ENCODE measurements at regions not wholly inside any gene's neighbourhood (a gene's known extent, or its start where the extent isn't known, plus 50 kb on each side); places are given as distances from the start of the nearest gene placed in this dataset.

DNA sequence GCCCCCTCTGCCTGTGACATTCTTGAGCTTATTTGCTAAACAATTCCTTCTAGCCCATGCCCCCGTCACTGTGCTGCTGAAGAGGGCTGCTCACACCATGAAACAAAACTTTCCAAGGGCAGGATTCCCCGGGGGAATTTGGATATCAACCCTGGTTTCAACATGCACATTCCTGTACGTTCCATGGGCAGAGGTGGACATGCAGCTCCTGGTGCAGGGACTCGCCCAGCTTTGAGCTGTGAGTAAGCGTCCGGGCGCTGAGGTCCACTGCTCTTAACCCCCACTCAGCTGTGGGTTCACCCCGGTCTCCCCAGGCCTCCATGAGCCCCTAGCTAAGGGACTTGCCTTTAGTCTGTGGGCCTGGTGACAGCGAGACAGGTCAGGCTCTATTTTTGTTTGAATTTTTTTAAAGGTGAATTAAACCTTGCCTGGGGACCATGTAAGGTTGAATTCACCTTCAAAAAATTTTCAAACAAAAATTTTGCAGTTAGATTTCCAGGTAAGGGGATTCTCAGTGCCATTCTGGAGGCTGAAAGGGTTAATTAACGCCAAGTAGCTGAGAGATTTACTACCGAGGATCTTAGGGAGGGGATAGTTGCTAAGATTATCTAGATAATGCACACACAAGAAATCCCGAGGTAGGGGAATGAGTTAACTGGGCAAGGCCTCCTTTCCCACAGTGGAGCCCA lies 70.3 kb upstream of the SLC22A23 start:
- DNase-seq (ENCODE audit: low spot score): no peak

DNA sequence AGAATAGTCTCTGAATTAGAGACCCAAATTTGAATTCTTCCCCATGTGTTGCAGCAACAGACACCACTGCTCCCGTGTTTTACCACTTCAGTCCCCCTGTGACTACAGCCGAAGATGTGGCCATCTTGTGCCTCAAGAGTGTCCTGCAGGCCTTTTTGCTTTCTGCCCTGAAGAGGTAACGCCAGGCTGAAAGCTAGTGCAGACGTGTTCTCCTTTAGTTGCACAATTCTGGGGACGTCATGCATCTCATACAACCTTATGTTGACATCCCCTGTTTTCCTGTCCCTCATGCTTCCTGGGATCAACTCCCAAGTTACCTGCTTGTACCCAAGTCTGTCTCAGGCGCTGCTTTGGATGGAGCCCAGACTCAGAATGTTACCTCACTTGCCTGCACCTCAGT lies 69.1 kb upstream of the SLC22A23 start:
- DNase-seq (ENCODE audit: low spot score): no peak

DNA sequence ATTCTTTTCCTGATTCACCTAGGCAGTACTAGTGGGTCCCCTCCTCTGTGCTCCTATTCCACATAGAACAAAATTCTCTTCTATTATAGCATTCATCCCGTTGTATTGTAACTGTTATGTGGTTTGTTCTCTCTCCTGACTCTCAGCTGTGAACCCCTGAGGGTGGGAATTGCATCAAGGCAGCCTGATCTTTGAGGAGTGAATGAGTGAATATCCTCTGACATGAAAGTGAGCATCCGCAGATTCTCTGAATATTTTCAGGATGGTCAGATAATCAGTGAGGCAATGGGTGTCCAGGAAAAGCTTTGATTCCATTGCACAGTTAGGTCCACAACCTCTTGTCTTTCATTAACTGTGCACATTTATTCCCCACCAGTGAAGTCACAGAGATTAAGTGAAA lies 67.6 kb upstream of the SLC22A23 start:
- DNase-seq (ENCODE audit: low spot score): no peak

- DNase-seq (ENCODE audit: low spot score): no peak
Measured at GRCh38 chr6:3523966-3524365, 67.1 kb upstream of the SLC22A23 start.

DNA sequence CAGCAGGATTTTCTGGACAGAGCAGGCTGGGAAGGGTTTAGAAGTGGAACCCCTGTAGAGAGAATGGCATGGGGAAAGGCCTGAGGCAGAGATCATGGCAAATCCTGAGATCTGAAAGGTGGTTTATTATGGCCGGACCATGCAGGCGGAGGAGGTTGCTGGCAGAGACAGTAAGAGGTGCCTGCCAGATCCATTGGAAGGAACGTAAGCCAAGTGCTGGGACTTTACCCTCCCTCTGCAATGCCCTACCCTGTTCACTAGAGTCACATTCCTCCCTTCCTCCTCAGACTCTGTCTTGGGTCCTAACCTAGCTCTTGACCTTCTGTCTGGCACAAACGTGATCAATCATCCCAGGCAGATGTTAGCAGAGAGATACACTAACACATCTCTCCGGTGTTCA lies 66.4 kb upstream of the SLC22A23 start:
- DNase-seq (ENCODE audit: low spot score): no peak

DNA sequence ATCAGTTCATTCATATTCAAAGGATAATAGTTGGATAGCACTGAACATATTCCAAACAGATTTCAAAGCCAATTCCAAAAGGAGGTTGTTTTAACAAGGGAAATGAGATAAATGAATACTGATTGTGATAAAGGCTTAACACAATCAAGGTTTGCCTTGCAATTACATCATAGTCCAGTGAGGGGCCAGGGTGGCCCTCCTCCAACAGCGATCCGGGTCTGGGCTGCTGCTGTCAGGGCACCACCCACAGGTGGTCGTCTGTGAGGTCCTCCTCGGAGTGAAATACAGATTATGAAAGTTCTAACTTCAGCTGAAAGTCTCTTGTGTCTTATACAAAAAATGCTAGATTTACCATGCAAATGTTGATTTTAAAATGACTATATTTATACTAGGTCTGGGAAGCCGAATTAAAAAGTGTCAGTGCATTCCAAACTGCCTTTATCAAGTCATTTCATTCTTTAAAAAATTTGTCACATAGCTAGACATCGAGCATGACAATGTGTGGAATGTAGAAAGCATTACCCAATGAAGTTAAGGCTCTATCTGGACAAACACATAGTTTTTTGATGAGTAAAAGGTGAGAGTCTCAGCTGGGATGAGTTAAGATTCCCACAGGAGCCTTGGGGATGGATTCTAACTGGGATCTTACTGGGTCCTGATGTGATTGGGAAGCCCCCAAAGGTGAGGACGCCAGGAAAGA lies 65.9 kb upstream of the SLC22A23 start:
- DNase-seq (ENCODE audit: low spot score): no peak

GRCh38 chr6:3520281-3521230 lies 63.7 kb upstream of the SLC22A23 start:
- DNase-seq (ENCODE audit: low spot score): no peak

DNA sequence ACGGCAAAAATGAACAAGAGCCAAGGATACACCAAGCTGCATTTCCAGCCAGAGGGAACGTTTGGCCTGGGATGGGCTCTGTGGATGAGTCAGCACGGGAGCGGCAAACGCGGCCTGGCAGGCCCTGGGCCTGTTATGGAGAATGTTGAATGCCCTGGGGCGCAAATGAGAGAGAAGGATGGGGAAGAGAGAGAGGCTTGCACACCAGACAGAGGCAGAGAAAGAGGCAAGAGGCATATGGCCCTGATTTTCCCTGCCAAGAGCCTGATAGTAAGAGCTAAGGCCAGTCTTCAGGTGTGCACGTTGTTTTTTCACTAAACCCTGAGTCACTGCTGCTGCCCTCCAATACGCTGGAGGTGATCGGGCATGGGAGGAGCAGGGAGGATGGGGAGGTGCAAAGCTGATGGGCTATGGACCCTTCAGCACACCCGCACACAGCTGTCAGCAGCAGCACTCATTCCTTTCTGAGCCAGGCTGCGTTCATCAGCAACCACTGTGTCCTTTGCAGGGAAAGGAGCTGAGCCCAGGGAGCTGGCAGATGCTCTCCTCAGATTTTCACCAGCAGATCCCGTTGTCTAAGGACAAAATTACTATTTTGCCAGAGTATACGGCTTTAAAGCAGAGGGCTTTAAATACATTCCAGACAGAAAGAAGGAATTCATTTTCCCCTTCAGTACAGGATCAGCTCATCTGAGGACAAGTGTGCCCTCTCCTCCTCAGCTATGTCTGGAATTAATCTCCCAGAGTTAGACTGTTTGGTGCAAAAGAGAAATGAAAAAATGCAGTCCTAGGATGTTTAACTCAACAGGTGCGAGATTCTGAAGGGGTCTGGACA lies 61.7 kb upstream of the SLC22A23 start:
- no peak for DNase-seq (ENCODE audit: low spot score)

GRCh38 chr6:3517350-3517749 lies 60.5 kb upstream of the SLC22A23 start:
- no peak for DNase-seq (ENCODE audit: low spot score)

DNA sequence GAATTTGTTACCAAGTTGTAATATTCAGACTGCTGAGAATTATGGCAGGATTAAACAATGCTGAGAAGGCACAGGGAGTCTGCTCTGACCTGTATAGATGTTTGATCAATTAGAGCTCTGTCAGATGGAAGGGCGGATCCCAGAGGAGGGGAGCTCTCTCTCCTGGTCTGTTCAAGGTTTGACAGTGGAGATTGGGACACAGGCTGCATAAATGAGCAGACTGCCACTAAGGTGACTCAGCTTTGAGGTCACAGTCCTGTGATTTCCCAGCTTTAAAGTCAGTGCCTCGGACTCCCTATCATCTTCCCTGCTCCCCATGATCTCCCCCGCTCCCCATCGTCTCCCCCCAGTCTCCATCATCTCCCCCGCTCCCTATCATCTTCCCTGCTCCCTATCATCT lies 59.2 kb upstream of the SLC22A23 start:
- DNase-seq (ENCODE audit: low spot score): no peak

DNA sequence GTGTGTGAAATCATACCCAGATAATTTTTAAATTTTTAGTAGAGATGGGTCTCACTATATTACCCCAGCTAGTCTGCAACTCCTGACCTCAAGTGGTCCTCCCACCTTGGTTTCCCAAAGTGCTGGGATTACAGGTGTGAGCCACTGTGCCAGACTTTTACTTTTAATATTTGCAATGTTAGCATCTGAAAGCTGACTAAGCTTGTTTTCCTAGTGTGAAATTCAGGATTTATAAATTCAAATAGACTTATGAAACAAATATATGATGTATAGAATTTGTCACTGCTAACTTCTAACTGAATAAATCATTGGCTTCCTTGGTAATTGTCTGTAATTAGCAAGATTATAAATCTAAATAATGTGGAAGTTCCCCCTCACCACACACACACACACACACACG lies 58.8 kb upstream of the SLC22A23 start:
- no peak for DNase-seq (ENCODE audit: low spot score)

GRCh38 chr6:3513416-3513815 lies 56.6 kb upstream of the SLC22A23 start:
- DNase-seq (ENCODE audit: low spot score): no peak

- no peak for DNase-seq (ENCODE audit: low spot score)
Measured at GRCh38 chr6:3512832-3513231, 56.0 kb upstream of the SLC22A23 start.

DNA sequence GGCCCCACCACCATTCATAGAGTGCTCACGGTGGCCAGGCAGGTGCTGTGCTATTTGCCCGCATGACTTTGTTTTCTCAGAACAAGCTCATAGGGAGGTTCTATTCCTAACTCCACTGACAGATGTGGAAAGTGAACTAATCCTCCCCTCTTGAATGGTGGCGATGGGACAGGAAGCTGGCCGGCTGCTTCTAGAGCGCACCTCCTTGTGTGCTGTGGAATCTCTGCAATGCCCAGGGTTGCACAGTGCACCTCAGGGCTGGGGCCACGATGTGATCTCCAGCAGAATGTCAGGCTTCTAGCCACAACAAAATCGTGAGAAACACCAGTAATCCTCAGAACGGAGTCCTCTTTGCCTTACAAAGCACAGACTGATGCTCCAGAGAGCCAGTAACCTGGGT lies 53.8 kb upstream of the SLC22A23 start:
- no peak for DNase-seq (ENCODE audit: low spot score)

DNA sequence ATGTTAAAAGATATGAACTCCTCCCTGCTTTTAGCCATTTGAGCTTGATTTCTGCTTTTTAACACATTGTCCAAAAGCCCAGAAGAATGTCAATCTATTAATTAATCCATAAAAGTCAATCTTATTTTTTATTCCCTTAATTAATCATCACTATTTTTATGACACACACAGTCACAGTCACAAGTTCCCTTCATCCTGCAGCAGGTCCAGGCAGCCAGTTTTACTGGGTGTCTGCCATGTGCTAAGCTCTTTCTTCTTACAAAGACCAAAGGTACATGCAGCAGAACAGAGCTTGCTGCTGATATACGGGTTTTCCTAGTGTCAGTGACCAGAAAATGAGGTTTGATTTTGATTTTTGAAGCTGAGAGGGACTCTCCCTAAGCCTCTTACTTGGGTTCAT lies 53.3 kb upstream of the SLC22A23 start:
- DNase-seq (ENCODE audit: low spot score): no peak

DNA sequence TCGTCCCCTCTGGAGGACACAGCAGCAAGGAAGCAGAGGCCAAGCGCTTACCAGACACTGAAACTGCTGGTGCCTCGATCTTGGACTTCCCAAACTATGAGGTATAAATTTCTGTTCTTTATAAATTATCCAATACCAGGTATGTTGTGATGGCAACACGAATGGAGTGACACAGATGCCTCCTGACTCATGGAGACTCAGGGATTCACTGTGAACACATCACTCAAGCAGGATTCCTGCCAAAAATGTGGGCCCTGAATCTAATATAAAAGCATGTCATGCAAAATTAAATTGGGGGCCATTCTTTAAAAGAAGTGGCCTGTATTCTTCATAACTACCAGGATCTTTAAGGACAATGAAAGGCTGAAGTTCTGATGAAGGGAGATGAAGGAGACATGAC lies 52.5 kb upstream of the SLC22A23 start:
- no peak for DNase-seq (ENCODE audit: low spot score)

DNA sequence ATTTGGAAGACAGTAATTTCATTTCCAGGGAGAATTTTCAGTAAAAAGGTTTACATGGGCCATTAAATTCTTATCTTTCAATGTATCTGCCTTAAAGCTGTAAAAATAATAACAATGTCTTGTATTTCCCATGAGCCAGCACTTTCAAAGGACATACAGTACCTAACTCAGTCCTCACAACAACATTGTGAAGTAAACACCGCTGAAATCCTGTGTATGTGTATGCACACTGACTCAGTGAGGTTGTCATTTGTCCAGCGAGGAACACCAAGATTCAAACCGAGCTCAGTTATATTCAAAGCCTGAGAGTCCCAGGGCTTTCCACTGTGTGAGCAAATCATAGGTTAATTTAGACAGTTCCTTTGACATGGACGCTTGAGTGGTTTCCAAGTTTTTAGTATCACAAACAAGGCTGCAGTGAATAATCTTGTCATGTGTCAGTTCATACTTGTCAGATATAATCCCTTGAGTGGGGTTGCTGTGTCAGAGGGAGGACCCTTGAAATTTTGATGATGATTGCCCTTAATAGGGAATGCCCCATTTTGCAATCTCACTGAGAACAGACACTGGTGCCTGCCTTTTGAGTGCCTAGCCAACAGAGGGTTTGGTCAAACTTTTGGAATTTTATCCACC lies 50.0 kb upstream of the SLC22A23 start:
- DNase-seq (ENCODE audit: low spot score): no peak

All from kidney capillary endothelial cell (primary cell).